Neural cell (in vitro differentiated cells): ENCODE measurements at regions not wholly inside any gene's neighbourhood (a gene's known extent, or its start where the extent isn't known, plus 50 kb on each side); places are given as distances from the start of the nearest gene placed in this dataset.

ENCODE experiments used
- EZH2 ChIP-seq: fragments of 200-600, 300-800 bp; shearing (Covaris generic), sonication (generic); IDR thresholded peaks from 2 replicates; pipeline ENCODE4 v1.6.1; 2014; ENCODE audit warnings: antibody characterized with exemption, low read length, borderline replicate concordance, mild to moderate bottlenecking; ENCODE audit not compliant: insufficient read depth, poor library complexity, severe bottlenecking
- MXI1 ChIP-seq: fragments of 450-650 bp; conservative IDR thresholded peaks from 2 replicates; pipeline ENCODE4 v1.6.1; 2014; ENCODE audit warnings: antibody characterized with exemption, mild to moderate bottlenecking; ENCODE audit not compliant: poor library complexity, severe bottlenecking
- SMC3 ChIP-seq: fragments of 450-650 bp; conservative IDR thresholded peaks from 2 replicates; pipeline ENCODE4 v1.6.1; 2014; ENCODE audit warnings: antibody characterized with exemption, mild to moderate bottlenecking, moderate library complexity; ENCODE audit not compliant: poor library complexity
- TF ChIP-seq, protein P1 (sequence below): fragments of 450-650 bp; IDR thresholded peaks from 2 replicates; pipeline ENCODE4 v1.5.1; 2014; ENCODE audit warnings: antibody characterized with exemption, mild to moderate bottlenecking, moderate library complexity; ENCODE audit not compliant: poor library complexity, severe bottlenecking
- TF ChIP-seq, protein P2 (sequence below): IDR thresholded peaks from 2 replicates; pipeline ENCODE4 v1.6.1; 2012; ENCODE audit warnings: borderline replicate concordance

GRCh38 chr1:173294843-173295242, 87.7 kb upstream of the TNFSF4 start:
- TF ChIP-seq, protein P1, sequence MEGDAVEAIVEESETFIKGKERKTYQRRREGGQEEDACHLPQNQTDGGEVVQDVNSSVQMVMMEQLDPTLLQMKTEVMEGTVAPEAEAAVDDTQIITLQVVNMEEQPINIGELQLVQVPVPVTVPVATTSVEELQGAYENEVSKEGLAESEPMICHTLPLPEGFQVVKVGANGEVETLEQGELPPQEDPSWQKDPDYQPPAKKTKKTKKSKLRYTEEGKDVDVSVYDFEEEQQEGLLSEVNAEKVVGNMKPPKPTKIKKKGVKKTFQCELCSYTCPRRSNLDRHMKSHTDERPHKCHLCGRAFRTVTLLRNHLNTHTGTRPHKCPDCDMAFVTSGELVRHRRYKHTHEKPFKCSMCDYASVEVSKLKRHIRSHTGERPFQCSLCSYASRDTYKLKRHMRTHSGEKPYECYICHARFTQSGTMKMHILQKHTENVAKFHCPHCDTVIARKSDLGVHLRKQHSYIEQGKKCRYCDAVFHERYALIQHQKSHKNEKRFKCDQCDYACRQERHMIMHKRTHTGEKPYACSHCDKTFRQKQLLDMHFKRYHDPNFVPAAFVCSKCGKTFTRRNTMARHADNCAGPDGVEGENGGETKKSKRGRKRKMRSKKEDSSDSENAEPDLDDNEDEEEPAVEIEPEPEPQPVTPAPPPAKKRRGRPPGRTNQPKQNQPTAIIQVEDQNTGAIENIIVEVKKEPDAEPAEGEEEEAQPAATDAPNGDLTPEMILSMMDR: no peak
- TF ChIP-seq, protein P2, sequence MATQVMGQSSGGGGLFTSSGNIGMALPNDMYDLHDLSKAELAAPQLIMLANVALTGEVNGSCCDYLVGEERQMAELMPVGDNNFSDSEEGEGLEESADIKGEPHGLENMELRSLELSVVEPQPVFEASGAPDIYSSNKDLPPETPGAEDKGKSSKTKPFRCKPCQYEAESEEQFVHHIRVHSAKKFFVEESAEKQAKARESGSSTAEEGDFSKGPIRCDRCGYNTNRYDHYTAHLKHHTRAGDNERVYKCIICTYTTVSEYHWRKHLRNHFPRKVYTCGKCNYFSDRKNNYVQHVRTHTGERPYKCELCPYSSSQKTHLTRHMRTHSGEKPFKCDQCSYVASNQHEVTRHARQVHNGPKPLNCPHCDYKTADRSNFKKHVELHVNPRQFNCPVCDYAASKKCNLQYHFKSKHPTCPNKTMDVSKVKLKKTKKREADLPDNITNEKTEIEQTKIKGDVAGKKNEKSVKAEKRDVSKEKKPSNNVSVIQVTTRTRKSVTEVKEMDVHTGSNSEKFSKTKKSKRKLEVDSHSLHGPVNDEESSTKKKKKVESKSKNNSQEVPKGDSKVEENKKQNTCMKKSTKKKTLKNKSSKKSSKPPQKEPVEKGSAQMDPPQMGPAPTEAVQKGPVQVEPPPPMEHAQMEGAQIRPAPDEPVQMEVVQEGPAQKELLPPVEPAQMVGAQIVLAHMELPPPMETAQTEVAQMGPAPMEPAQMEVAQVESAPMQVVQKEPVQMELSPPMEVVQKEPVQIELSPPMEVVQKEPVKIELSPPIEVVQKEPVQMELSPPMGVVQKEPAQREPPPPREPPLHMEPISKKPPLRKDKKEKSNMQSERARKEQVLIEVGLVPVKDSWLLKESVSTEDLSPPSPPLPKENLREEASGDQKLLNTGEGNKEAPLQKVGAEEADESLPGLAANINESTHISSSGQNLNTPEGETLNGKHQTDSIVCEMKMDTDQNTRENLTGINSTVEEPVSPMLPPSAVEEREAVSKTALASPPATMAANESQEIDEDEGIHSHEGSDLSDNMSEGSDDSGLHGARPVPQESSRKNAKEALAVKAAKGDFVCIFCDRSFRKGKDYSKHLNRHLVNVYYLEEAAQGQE: no peak
- no peak for TF ChIP-seq EZH2
- TF ChIP-seq MXI1: no peak
- no peak for TF ChIP-seq SMC3
